ENCODE measurements at regions not wholly inside any gene's neighbourhood (a gene's known extent, or its start where the extent isn't known, plus 50 kb on each side); places are given as distances from the start of the nearest gene placed in this dataset.

GRCh38 chr14:104246401-104247335, 108.3 kb downstream of the KIF26A start:
- TF ChIP-seq CTCF (IDR thresholded peaks at IDR 0.05): no peak
- ATAC-seq (ENCODE audit: low FRiP score): no peak
- no peak for DNase-seq (ENCODE audit: low spot score)

GRCh38 chr14:104247336-104248202, 109.2 kb downstream of the KIF26A start:
- TF ChIP-seq CTCF (IDR thresholded peaks at IDR 0.05): no peak
- ATAC-seq (ENCODE audit: low FRiP score): no peak
- DNase-seq (ENCODE audit: low spot score): no peak

- no peak for DNase-seq (ENCODE audit: low spot score)
- no peak for ATAC-seq (ENCODE audit: low FRiP score)
- TF ChIP-seq CTCF (IDR thresholded peaks at IDR 0.05): no peak
These were observed 110.0 kb downstream of the KIF26A start for GRCh38 chr14:104248203-104249055.

- no peak for TF ChIP-seq CTCF (IDR thresholded peaks at IDR 0.05)
- ATAC-seq (ENCODE audit: low FRiP score): no peak
- DNase-seq (ENCODE audit: low spot score): no peak
These were observed 110.7 kb downstream of the KIF26A start for GRCh38 chr14:104249089-104249488.

GRCh38 chr14:104249706-104250105, 111.3 kb downstream of the KIF26A start:
- no peak for TF ChIP-seq CTCF (IDR thresholded peaks at IDR 0.05)
- no peak for DNase-seq (ENCODE audit: low spot score)
- ATAC-seq (ENCODE audit: low FRiP score): no peak

GRCh38 chr14:104250175-104250574, 111.8 kb downstream of the KIF26A start:
- no peak for TF ChIP-seq CTCF (IDR thresholded peaks at IDR 0.05)
- ATAC-seq (ENCODE audit: low FRiP score): no peak
- no peak for DNase-seq (ENCODE audit: low spot score)
